ENCODE measurements at regions not wholly inside any gene's neighbourhood (a gene's known extent, or its start where the extent isn't known, plus 50 kb on each side); places are given as distances from the start of the nearest gene placed in this dataset.

DNA sequence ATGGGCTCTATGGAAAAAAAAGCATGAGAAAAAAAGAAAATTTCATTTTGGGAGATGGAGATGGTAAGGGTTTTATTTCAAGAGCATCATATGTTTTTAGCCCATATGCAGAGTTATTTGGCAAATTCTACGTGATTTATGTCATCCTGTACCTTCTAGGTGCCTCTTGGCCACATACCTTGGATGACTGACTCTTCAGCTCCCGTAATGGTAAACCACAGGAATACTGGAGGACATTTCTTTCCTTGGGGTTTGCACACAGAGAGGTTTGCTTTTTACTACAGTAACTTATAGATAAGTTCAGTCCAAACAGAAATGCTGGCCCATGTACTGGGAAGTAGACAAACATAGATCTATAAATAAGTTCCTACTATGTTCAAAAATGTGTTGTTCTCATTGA is 132.2 kb downstream of the SH3BGRL2 start:
- TF ChIP-seq, protein P1, sequence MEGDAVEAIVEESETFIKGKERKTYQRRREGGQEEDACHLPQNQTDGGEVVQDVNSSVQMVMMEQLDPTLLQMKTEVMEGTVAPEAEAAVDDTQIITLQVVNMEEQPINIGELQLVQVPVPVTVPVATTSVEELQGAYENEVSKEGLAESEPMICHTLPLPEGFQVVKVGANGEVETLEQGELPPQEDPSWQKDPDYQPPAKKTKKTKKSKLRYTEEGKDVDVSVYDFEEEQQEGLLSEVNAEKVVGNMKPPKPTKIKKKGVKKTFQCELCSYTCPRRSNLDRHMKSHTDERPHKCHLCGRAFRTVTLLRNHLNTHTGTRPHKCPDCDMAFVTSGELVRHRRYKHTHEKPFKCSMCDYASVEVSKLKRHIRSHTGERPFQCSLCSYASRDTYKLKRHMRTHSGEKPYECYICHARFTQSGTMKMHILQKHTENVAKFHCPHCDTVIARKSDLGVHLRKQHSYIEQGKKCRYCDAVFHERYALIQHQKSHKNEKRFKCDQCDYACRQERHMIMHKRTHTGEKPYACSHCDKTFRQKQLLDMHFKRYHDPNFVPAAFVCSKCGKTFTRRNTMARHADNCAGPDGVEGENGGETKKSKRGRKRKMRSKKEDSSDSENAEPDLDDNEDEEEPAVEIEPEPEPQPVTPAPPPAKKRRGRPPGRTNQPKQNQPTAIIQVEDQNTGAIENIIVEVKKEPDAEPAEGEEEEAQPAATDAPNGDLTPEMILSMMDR (IDR thresholded peaks at IDR 0.05; ENCODE audit: low read length) = no peak
- no peak for TF ChIP-seq EZH2 (IDR thresholded peaks at IDR 0.05; ENCODE audit: borderline replicate concordance, low read length)
